Stimulated activated CD4-positive, alpha-beta T cell treated with anti-CD3 and anti-CD28 coated beads, Interleukin-1b, Interleukin-23, amount 100 ng/mL, for 1 hour (primary cell): ENCODE measurements at regions not wholly inside any gene's neighbourhood (a gene's known extent, or its start where the extent isn't known, plus 50 kb on each side); places are given as distances from the start of the nearest gene placed in this dataset.

ENCODE experiments used
- DNase-seq, 2 donors: peaks; one replicate each; pipeline ENCODE4 v3.0.0-alpha.2; 2020; ENCODE audit warnings: low read depth in 2 of 2

DNA sequence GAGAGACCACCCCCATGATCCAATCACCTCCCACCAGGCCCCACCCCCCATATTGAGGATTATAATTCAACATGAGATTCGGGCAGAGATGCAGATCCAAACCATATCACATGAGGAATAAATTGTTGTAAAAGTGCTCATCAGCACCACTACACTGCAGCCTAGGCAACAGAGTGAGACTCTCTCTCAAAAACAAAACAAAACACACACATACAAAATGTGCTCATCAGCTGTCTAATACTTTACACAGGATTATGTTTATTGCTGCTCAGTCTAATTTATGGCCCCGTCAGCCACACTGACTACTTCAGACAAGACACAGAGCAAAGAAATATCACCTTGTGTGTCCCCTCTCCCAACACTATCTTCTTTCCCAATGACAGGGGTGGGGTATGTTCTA is 72.9 kb upstream of the PPM1J start:
- no peak for DNase-seq

DNA sequence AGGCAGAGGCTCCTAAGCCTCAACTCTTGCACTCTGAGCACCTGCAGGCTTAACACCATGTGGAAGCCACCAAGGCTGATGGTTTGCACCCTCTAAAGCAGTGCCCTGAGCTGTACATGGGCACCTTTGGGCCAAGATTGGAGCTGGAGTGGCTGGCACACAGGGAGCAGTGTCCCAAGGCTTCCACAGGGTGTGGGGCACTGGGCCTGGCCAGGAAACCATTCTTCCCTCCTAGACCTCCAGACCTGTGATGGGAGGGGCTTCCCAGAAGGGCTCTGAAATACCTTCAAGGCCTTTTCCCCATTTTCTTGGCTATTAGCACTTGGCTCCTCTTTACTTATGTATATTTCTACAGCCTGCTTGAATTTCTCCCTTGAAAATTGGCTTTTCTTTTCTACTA is 67.9 kb upstream of the PPM1J start:
- no peak for DNase-seq

DNA sequence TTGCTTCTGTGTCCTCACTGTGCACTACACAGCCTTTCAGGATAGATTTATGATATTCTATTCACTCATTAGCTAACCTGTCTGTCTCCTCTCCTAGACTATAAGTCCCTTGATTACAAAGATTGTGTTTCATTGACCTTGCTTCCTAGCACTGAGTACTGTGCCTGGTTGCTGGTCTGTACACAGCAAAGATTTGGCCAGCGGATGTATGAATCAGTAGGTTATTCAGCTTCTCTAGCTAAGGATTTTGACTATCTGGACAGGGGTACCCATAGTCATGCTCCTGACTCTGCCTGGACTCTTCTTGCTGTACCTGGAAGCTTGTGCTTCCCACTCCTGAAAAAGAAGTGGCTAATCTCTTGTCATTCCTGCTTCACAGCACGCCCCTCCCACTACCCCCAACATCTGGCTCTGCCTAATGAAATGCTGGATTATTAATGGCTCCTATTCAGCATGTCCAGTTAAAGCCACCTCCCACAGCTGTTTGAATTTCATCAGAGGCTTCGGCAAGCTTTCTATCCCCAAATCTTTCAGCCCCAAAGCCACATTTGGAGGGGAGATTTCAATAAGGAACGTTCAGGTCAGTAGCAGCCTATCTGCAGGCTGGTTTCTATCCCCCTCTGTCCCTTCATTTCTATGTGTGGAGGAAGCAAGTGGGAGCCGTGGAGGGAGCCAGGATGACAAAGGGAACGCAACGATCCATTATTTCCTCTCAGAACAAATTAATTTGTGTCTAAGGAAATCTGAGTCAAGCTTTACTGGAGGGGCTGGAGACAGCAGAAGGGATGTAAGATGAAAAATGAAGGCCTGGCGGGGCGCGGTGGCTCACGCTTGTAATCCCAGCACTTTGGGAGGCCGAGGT is 64.8 kb upstream of the PPM1J start:
- DNase-seq, result no peak

DNA sequence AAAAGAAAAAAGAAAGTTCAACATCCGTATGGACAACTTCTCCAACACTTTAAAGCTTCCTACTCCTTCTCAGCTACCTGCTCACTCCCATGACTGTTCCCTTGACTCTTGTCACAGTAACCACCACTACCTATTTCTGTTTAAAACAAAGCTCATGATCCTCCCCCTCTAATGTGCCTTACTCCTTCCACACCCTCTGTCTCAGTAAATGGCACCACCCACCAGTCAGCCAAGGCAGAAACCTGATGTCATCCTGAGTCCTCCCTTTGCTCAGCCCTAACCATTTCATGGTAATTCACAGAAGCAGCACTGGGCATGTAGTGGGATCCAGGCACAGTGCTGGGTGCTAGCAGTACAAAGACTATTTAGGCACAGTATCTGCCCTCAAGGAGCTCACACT is 63.0 kb upstream of the PPM1J start:
- no peak for DNase-seq

DNA sequence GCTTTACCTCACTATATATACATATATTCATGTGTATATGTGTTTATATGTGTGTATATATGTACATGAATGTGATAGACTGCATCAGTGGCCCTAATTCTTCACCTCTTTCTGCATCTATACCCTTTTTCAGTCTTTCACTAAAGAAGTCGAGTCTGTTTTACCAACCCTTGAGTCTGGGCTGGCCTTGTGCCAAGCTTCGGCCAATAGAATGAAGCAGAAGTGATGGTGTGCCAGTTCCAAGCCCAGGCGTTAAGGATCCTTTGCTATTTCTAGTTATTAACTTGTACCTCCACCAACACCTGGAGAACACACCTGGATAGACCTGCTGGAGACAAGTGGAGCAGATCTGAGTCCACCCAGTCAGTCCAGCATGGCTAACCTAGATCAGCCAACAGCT is 61.6 kb upstream of the PPM1J start:
- no peak for DNase-seq

DNA sequence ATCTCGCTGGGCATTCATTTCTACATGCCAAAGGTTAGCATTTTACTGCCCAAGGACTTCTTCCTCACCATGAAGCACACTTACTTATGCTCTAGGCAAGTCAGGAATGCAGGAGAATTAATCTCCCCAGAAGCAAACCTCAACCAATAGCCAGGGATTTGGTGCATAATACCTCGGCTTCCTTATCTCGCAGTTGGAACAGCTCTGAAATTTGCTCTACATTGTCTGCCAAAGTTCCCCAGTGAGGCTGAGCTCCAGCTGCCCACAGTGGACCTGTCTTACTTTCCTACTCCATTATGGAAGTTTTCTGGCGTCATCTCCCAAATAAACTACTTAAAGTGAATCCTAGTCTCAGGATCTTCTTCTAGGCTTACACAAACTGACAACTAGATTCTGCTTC is 57.6 kb upstream of the PPM1J start:
- DNase-seq, result no peak

DNA sequence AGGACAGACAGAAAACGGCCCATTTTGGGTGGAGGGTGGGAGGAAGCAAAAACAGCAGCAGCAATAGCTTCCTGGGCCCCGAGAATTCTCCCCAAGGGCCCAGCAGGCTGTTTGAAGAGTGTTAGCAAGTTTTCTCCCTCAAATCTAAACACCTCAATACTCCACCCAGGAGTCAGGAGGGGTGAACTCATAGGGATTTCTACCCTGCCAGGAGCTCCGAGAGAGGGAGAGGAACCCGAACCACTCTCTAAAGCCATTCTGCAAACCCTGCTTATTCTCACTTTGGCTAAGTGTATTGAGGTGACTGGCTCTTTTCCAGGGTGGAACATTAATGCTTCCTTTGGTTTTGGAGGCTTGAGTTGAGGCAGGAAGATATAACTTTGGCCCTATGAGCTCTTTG is 55.6 kb upstream of the PPM1J start:
- no peak for DNase-seq

DNA sequence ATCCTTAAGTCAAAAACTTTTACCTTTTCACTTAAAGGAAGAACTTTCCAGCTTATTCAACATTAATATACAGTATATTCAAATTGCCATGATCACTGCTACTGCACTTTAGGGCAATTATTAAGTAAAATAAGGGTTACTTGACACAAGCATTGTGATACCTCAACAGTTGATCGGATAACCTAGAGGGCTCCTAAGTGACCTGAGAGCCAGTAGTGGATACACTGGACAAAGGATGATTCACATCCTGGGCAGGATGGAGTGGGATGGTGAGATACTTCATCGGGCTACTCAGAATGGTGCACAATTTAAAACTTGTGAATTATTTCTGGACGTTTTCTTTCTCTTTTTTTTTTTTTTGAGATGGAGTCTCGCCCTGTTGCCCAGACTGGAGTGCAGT is 54.5 kb upstream of the PPM1J start:
- DNase-seq, result no peak

DNA sequence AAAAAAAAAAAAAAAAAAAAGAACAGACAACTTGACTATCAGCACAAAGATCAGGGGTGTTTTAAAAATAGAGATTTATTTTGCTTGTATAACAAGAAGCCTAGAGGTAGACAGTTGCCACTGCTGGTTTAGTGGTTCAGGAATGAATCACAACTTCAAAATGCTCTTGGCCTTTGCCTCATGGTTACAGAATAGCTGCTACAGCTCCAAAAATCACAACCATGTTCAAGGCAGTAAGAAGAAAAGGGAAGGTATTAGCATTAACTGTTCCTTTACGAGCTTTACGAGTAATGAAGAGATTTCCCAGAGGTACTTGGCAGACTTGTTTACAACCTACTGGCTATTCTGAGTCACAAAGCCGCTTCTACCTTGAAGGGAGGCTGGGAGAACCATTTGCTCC is 52.5 kb upstream of the PPM1J start:
- no peak for DNase-seq
